Tongue (tissue), 1 donor: ENCODE measurements at regions not wholly inside any gene's neighbourhood (a gene's known extent, or its start where the extent isn't known, plus 50 kb on each side); places are given as distances from the start of the nearest gene placed in this dataset.

Experiments
- DNase-seq: peaks from one replicate; pipeline ENCODE4 v3.0.0-alpha.2; 2015

DNA sequence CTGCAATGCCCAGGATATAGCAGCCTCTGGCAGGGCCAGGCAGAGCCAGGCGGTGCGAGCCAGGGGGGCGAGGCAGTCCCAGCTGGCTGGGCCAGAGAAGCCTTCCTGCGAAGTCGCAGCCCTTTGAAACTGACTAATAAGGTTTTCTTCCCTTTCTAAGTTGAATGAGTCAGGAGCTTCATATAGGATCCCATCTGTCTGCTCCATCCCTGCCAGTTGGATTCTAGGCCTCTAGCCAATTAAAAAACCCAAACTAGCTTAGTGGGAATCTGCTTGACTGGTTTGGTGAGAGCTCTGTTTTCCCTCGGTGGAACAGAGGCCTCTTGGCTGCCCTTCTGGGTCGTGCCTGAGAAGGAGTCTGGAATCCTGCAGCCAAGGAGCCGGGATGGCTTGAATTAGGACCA, 70.1 kb upstream of the RAPGEF1 start:
- peak; percentile 66 for DNase-seq

DNA sequence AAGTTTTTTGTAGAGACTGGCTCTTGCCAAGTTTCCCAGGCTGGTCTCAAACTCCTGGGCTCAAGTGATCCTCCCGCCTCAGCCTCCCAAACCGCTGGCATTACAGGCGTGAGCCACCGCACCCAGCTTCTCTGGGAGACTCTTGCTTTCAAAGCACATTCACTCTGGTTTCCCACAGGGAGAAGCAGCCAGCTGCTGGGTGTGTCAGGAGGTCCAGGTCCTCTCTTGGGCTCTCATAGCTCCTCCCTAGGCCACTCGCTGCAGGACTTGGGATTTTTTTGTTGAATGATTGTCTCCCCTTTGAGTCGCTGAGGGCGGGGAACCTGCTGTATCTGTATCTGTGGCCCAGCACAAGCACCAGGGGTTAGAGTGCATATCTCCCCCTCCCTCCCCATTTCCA, 68.4 kb upstream of the RAPGEF1 start:
- no peak for DNase-seq

DNA sequence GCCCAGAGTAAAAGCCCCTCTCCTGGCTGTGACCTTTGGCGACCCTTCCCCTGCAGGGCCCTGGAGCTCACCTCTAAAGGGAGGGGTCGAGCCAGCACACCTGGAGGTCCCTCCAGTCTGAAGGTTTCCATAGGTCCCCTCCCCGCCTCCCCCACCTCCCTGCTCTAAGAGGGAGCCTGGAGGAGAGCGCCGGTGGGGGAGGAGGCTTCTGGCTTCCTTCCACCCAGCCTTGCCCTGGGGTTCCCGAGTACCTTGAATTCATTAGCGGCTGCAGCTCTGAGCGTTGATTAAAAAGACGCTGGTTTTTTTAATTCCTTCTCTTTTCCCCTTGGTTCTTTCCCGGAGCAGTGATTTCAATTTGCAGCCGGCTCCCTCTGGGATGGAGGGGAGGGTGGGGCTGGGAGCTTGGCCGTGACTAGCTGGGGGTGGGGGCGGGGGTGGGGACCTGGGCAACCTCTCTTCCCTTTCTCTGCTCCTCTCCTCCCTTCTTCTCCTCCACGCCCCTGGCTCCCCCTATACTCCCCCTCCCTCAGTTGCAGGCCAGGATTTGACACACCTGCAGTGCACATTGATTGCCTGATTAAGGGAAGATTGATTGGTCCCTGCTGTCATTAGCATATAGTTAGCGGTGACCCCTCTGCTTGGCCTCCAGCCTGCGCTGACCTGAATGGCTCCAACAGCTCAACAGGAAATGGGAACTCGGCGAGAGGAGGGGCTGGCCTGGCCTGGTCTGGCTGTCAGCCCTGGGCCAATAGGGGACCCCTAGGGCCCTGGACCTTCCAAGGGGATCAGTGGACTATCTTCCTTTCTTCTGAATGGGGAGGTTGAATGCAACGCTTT, 67.5 kb upstream of the RAPGEF1 start:
- DNase-seq = peak; percentile 20

DNA sequence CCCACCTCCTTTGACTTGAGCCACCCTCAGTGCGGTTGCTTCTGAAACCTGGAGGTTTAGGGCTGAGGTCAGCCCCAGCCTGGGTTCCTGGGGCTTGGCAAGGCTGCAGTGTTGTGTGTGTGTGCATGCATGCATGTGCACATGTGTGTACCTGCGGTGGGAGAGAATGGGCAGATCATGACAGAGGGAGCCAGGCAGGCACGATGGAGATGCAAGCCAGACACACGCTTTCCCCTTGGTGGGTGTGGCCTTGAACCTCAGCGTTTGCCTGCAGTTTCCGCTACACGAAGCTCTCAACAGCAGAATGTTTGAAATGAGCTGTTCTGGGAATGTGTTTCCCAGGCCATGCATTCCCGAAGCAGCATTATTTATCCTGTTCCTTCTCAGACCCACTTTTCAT, 65.9 kb upstream of the RAPGEF1 start:
- no peak for DNase-seq

DNA sequence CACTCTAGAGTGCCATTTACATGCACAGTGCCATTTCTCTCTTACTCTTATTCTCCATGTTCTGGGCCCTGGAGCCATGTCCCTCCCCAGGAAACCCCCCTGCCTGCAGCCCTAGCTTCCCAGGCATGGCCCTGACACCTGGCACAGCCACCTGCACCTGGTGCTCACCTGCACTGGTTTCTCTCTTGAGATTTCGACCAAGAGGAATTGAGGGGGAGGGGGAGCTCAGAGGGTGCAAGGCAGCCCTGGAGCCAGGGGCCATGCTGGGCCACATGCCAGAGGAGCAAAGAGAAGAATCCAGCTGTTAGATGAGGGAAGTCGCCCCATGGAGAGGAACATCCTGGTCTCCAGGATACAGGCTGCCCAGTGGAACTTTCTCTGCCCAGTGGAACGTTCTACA, 65.0 kb upstream of the RAPGEF1 start:
- no peak for DNase-seq

DNA sequence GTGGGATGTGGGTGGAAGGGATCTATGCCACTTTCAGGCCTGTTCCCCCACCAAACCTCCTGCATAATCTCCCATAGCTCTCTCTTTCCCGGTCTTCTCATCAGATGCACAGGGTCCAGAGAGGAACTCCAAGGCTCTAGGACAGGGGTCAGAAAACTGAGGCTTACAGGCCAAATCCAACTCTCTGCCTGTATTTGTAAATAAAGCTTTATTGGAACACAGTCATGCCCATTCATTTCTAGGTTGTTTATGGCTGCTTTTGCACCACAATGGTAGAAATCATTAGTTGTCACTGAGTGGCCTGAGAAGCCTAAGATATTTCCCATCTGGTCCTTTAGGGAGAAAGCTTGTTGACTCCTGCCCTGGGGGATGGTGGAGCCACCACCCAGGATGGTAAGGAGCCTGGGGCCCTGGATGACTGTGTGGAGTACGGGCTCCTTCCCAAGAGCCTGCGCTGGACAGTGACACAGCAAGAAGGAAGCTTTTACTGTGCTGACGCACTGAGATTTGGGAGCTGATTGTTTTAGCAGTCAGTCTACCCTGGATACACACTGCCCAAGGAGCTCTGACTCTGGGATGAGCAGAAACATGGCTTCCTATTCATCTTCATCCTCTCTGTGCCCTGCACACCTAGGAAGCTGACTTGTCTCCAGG, 64.0 kb upstream of the RAPGEF1 start:
- DNase-seq = no peak

DNA sequence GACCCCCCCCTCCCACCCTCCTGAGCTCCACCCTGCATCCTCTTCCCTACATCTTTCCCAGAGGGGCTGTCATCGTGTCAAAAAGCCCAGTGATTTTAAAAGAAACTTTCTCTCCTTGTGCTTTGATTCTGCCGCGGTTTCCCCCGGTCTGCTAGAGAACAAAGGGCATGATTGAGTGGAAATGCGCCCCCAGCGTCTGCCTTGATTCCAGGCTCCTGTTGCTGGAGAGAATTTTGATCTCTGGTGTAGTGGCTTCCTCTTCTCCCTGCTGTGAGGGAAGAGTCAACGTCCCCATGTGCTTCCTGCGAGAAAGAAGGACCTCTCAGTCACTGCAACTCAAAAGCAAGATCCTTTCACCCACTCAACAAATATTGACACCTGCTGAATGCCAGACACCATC, 61.9 kb upstream of the RAPGEF1 start:
- DNase-seq = no peak

DNA sequence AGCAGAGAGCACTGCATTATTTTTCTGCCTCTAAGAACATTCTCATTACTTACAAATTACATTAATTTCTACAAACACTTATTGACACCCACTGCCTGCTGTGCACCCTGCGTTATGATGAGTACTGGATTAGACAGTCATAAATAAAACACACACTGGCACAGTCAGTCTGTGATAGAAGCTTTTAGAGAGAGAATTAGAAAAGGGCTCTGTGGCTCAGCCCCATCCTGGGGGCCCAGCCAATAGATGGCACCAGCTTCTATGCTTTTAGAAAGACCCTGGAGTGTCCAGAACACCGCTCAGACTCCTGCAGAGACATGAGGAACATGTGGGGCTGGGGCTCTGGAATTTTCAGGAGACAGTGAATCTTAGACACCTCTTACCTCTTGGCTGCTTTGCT, 61.0 kb upstream of the RAPGEF1 start:
- no peak for DNase-seq

DNA sequence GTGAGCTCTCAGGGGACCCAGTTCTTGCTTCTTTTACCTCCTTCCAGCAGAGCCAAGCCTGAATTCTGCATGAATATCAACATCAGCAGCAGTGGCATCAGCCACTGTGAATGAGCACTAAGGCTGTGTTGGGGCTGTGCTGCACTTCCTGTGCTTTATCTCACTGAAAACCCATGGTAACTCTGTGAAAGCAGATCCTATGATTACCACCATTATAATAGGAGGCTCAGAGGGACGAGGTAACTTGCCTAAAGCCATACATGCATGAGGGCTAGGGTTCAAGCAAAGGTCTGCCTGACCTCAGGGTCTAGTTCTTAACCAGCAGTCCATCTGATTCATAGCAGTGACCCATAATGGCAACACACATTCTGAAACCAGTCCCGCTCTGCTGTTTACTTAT, 60.5 kb upstream of the RAPGEF1 start:
- no peak for DNase-seq

DNA sequence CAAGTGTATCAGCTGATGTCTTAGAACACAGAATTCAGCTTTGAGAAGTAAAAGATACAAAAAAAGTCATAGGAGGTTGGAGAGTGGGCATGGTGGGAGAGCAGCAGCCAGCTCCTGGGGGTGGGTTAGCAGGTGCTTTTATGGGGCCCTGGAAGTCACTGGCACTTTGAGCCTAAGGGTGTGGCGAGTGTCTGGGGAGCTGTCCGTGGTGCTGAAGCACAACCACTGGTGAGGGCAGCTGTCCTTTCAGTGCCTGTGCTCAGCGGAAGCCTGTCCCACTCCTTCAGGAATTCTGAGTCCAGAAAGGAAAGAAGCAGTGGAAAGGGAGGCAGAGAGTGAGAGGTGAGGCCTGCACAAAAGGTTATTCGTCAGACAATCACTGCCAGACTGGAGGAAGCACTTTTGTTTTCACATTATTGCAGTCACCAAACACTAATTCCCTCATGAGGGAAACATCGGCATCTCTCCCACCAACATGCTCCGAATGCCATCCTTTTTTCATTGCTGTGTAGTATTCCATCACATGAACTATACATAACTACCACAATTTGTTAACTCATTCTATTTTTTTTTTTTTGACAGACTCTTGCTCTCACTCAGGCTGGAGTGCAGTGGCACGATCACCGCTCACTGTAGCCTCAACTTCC, 59.4 kb upstream of the RAPGEF1 start:
- DNase-seq = peak; percentile 85

DNA sequence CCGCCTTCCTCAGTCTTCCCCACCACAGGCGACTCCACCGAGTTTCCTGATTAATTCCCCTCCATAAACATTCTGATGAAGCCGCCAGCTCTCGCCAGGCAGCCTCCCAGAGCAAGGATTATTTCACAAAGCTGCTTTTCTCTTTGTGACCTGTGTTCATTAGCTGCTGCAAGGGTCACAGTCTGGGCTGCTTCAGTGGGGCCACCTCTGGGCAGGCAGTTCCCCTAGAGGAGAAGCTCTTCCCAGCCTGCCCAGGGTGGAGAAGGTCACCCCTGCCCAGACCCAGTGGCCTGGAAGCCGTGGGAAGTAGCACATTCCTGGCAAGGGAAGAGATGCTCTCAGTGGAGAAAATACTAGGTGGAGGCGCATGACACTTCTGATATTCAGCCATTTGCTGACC, 58.4 kb upstream of the RAPGEF1 start:
- no peak for DNase-seq

DNA sequence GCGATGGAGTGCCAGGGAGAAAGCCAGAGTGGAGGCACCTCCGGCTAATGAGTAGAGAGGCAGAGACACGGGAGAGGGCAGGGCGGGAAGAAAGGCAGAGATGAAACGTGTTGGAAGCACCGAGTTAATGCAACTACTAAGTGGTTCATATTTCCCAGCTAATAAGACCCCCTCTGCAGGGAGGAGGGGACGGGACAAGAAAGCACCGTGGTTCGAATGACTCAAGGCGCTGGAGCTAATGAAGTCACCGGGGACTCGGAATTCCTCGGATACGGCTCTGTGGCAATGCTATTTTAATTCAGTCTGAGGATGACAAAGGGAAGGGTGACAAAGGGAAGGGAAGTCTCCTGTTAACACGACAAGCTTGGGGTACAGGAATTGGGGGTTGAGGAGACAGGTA, 54.5 kb upstream of the RAPGEF1 start:
- DNase-seq = no peak

DNA sequence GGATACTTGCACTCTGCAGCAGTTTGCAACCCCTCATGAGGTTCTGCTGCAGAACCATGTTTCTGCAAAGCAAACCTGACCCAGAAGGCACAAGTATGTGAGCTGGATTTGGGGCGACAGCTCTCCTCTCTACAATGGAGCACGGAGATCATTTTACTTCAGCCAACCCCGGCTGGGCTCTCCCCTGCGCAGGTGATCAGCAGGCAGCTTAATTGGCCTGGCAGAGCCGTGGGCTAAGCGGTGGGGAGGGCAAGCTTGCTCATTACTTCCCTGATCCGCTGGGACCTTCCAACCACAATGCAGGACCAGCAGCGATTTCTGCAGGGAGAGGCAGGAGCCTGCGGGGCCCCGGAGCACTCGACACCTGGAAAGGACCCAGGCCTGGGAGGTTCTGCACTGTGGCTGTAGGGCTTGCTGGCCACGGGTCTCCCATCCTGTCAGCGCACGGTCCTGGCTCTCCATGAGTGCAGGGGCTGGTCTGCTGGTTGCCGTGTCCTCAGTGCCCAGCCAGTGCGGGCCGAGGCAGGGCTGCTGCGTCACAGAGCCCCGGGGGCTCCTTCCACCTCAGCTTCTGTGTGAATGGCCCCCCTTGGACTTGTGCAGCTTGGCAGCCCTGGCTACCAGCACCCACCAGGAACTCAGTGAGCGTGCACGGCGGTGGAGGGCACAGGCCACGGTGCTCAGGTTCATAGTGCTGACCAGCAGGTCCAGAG, 51.8 kb upstream of the RAPGEF1 start:
- DNase-seq = no peak
